ENCODE measurements at regions not wholly inside any gene's neighbourhood (a gene's known extent, or its start where the extent isn't known, plus 50 kb on each side); places are given as distances from the start of the nearest gene placed in this dataset.

GRCh38 chr11:104339380-104339831 is 175.5 kb upstream of the PDGFD start:
- no peak for TF ChIP-seq CTCF (IDR thresholded peaks at IDR 0.05 in 8 of 11, conservative IDR thresholded peaks at IDR 0.05 in 3 of 11)
- no peak for TF ChIP-seq POLR2A (IDR thresholded peaks at IDR 0.05)
